ENCODE measurements at regions not wholly inside any gene's neighbourhood (a gene's known extent, or its start where the extent isn't known, plus 50 kb on each side); places are given as distances from the start of the nearest gene placed in this dataset.

- H3K27ac ChIP-seq: no peak overlapping the region
- H3K27me3 ChIP-seq: no peaks in the 10 kb centered on the region
- H3K4me3 ChIP-seq: no peak overlapping the region
- 51 to 63% methylated on average over 11 to 12 of the region's 12 CpGs for WGBS, 2 donors
- ATAC-seq (ENCODE audit: low FRiP score in 2 of 2) (no peak), DNase-seq (no peak)
- TF ChIP-seq POLR2A (IDR thresholded peaks at IDR 0.05) (no peak), POLR2AphosphoS5 (IDR thresholded peaks at IDR 0.05) (no peak), EP300 (IDR thresholded peaks at IDR 0.05) (no peak)
- TF ChIP-seq, protein P1, sequence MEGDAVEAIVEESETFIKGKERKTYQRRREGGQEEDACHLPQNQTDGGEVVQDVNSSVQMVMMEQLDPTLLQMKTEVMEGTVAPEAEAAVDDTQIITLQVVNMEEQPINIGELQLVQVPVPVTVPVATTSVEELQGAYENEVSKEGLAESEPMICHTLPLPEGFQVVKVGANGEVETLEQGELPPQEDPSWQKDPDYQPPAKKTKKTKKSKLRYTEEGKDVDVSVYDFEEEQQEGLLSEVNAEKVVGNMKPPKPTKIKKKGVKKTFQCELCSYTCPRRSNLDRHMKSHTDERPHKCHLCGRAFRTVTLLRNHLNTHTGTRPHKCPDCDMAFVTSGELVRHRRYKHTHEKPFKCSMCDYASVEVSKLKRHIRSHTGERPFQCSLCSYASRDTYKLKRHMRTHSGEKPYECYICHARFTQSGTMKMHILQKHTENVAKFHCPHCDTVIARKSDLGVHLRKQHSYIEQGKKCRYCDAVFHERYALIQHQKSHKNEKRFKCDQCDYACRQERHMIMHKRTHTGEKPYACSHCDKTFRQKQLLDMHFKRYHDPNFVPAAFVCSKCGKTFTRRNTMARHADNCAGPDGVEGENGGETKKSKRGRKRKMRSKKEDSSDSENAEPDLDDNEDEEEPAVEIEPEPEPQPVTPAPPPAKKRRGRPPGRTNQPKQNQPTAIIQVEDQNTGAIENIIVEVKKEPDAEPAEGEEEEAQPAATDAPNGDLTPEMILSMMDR (IDR thresholded peaks at IDR 0.05): no peak
- H3K36me3 ChIP-seq: no peaks in the 10 kb centered on the region
- no peaks in the 10 kb centered on the region for H3K9me3 ChIP-seq
- no peaks in the 10 kb centered on the region for H3K4me1 ChIP-seq
Measured at GRCh38 chr1:213423605-213424004, 372.6 kb downstream of the RPS6KC1 start.

GRCh38 chr1:213425376-213426030 is 374.5 kb downstream of the RPS6KC1 start:
- no peak for ATAC-seq (ENCODE audit: low FRiP score in 2 of 2)
- WGBS, 2 donors: 81 to 86% methylated on average over 20 of the region's 20 CpGs
- no peak overlapping the region for H3K27ac ChIP-seq
- no peaks in the 10 kb centered on the region for H3K9me3 ChIP-seq
- no peaks in the 10 kb centered on the region for H3K27me3 ChIP-seq
- no peaks in the 10 kb centered on the region for H3K4me1 ChIP-seq
- H3K4me3 ChIP-seq: no peak overlapping the region
- DNase-seq: peak in 1 of 2 donors; percentile 44
- TF ChIP-seq POLR2AphosphoS5 (IDR thresholded peaks at IDR 0.05) (no peak), POLR2A (IDR thresholded peaks at IDR 0.05) (no peak), EP300 (IDR thresholded peaks at IDR 0.05) (no peak)
- TF ChIP-seq, protein P1 (IDR thresholded peaks at IDR 0.05): no peak
- H3K36me3 ChIP-seq: no peaks in the 10 kb centered on the region

DNA sequence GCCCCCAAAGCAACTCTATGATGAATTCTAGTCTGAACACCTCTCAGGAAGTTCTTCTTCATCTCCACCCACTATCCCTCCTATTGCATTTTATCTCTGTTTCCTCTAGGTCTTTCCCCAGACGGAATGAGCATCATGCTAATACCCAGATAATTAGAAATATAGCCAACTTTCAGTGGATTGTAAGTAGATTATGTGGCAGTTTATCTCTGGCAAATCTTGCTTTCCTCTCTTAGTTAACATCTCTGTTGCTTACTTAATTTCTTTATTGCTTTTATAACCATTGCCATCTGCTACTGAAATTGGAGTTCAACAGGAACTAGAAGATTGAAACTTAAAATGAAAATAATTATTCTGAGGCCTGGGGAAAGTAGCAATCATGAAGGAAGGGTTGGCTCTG is 378.6 kb downstream of the RPS6KC1 start:
- Histone ChIP-seq H3K36me3 (no peaks in the 10 kb centered on the region), H3K27me3 (no peaks in the 10 kb centered on the region), H3K4me1 (no peaks in the 10 kb centered on the region), H3K4me3 (no peak overlapping the region), H3K27ac (no peak overlapping the region), H3K9me3 (no peaks in the 10 kb centered on the region)
- DNase-seq: no peak
- WGBS, 2 donors: 86% methylated on average over 1 of the region's 1 CpG
- no peak for TF ChIP-seq POLR2A (IDR thresholded peaks at IDR 0.05)
- no peak for TF ChIP-seq EP300 (IDR thresholded peaks at IDR 0.05)
- no peak for TF ChIP-seq POLR2AphosphoS5 (IDR thresholded peaks at IDR 0.05)
- TF ChIP-seq, protein P1 (IDR thresholded peaks at IDR 0.05): no peak
- no peak for ATAC-seq (ENCODE audit: low FRiP score in 2 of 2)

- WGBS, 2 donors: 26 to 29% methylated on average over 1 of the region's 1 CpG
- no peak overlapping the region for H3K4me3 ChIP-seq
- no peaks in the 10 kb centered on the region for H3K4me1 ChIP-seq
- H3K9me3 ChIP-seq: no peaks in the 10 kb centered on the region
- TF ChIP-seq, protein P1 (IDR thresholded peaks at IDR 0.05): no peak
- no peak for TF ChIP-seq EP300 (IDR thresholded peaks at IDR 0.05)
- TF ChIP-seq POLR2A (IDR thresholded peaks at IDR 0.05): no peak
- no peak for TF ChIP-seq POLR2AphosphoS5 (IDR thresholded peaks at IDR 0.05)
- no peak for ATAC-seq (ENCODE audit: low FRiP score in 2 of 2)
- no peaks in the 10 kb centered on the region for H3K27me3 ChIP-seq
- no peak for DNase-seq
- H3K27ac ChIP-seq: no peak overlapping the region
- no peaks in the 10 kb centered on the region for H3K36me3 ChIP-seq
Measured at GRCh38 chr1:213435715-213436114, 384.7 kb downstream of the RPS6KC1 start.

GRCh38 chr1:213438339-213438738 is 387.3 kb downstream of the RPS6KC1 start:
- ATAC-seq (ENCODE audit: low FRiP score in 2 of 2) (no peak), DNase-seq (no peak)
- H3K4me1 ChIP-seq: no peaks in the 10 kb centered on the region
- no peak overlapping the region for H3K4me3 ChIP-seq
- TF ChIP-seq, protein P1 (IDR thresholded peaks at IDR 0.05): no peak
- no peak for TF ChIP-seq EP300 (IDR thresholded peaks at IDR 0.05)
- TF ChIP-seq POLR2A (IDR thresholded peaks at IDR 0.05): no peak
- TF ChIP-seq POLR2AphosphoS5 (IDR thresholded peaks at IDR 0.05): no peak
- no peaks in the 10 kb centered on the region for H3K9me3 ChIP-seq
- no peaks in the 10 kb centered on the region for H3K36me3 ChIP-seq
- no peak overlapping the region for H3K27ac ChIP-seq
- no peaks in the 10 kb centered on the region for H3K27me3 ChIP-seq
